B cell (primary cell): ENCODE measurements at regions not wholly inside any gene's neighbourhood (a gene's known extent, or its start where the extent isn't known, plus 50 kb on each side); places are given as distances from the start of the nearest gene placed in this dataset.

Source experiments
- EZH2 ChIP-seq: IDR thresholded peaks from 2 replicates; pipeline ENCODE4 v1.6.1; 2012; ENCODE audit warnings: borderline replicate concordance, low read depth, mild to moderate bottlenecking, moderate library complexity, low read length; ENCODE audit not compliant: insufficient read depth, poor library complexity, severe bottlenecking
- TF ChIP-seq, protein P1 (sequence below): fragments of 200-600 bp; IDR thresholded peaks from one replicate; pipeline ENCODE4 v1.8.0; 2022; ENCODE audit warnings: antibody characterized with exemption, mild to moderate bottlenecking

GRCh38 chr19:33921165-33921564 lies 124.5 kb downstream of the KCTD15 start:
- TF ChIP-seq, protein P1, sequence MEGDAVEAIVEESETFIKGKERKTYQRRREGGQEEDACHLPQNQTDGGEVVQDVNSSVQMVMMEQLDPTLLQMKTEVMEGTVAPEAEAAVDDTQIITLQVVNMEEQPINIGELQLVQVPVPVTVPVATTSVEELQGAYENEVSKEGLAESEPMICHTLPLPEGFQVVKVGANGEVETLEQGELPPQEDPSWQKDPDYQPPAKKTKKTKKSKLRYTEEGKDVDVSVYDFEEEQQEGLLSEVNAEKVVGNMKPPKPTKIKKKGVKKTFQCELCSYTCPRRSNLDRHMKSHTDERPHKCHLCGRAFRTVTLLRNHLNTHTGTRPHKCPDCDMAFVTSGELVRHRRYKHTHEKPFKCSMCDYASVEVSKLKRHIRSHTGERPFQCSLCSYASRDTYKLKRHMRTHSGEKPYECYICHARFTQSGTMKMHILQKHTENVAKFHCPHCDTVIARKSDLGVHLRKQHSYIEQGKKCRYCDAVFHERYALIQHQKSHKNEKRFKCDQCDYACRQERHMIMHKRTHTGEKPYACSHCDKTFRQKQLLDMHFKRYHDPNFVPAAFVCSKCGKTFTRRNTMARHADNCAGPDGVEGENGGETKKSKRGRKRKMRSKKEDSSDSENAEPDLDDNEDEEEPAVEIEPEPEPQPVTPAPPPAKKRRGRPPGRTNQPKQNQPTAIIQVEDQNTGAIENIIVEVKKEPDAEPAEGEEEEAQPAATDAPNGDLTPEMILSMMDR: no peak
- TF ChIP-seq EZH2: no peak
